ENCODE measurements at regions not wholly inside any gene's neighbourhood (a gene's known extent, or its start where the extent isn't known, plus 50 kb on each side); places are given as distances from the start of the nearest gene placed in this dataset.

GRCh38 chr12:115818973-115819372 is 458.5 kb downstream of the MED13L start:
- WGBS = 90% methylated on average over 5 of the region's 5 CpGs
- TF ChIP-seq RXRA (IDR thresholded peaks at IDR 0.05) = no peak
- no peak for TF ChIP-seq MAX (IDR thresholded peaks at IDR 0.05)
- TF ChIP-seq REST (IDR thresholded peaks at IDR 0.05) = no peak
- TF ChIP-seq GABPA (IDR thresholded peaks at IDR 0.05 in 1 of 2, conservative IDR thresholded peaks at IDR 0.05 in 1 of 2) = no peak
- no peak for TF ChIP-seq RAD21 (IDR thresholded peaks at IDR 0.05)
- no peak for TF ChIP-seq NR2F2 (IDR thresholded peaks at IDR 0.05)
- no peak for TF ChIP-seq SP1 (IDR thresholded peaks at IDR 0.05)
- no peak for TF ChIP-seq YY1 (IDR thresholded peaks at IDR 0.05)
- Histone ChIP-seq H3K4me3 (ENCODE audit: low read depth in 1 of 3, low read length in 3 of 3) (no peak overlapping the region), H3K9ac (ENCODE audit: low read depth in 1 of 2, low read length in 2 of 2) (no peak overlapping the region), H3K4me1 (ENCODE audit: control insufficient read depth in 4 of 4, insufficient read depth in 4 of 4, low read length in 3 of 4) (no peaks in the 10 kb centered on the region), H3K36me3 (ENCODE audit: control insufficient read depth in 4 of 4, insufficient read depth in 3 of 4, low read depth in 1 of 4, low read length in 3 of 4) (no peaks in the 10 kb centered on the region), H3K27me3 (ENCODE audit: control insufficient read depth in 4 of 4, insufficient read depth in 4 of 4, low read length in 3 of 4) (peaks cover 0 to 5% (median under 1%) of the 10 kb centered on the region in 4 donors), H3K27ac (ENCODE audit: low read depth in 1 of 2, low read length in 2 of 2) (no peak overlapping the region), H3K9me3 (ENCODE audit: control insufficient read depth in 4 of 4, low read length in 3 of 4) (no peaks in the 10 kb centered on the region)
- no peak for DNase-seq (ENCODE audit: low spot score)

DNA sequence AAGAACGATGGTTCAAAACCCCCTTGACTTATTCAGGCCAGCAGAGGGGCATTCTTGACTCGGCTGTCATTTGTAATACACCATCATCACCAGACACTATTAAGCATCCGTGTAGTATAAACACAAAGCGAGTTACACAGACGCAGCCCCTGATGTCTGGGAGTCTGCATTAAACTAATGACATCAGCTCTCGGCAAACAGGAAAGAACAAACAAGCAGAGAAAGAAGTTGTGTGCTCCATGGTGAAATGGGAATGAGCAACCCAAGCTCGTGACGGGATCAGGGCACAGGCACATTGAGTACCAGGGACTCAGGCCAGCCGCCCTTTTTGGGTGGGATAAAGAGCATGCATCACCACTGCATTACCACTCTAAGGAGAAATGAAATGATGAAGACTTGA is 460.1 kb downstream of the MED13L start:
- WGBS = 34% methylated on average over 9 of the region's 9 CpGs
- H3K9me3 ChIP-seq (ENCODE audit: control insufficient read depth in 4 of 4, low read length in 3 of 4) = no peaks in the 10 kb centered on the region
- TF ChIP-seq HNF4A (conservative IDR thresholded peaks at IDR 0.05) (no peak), MAX (IDR thresholded peaks at IDR 0.05) (no peak), RAD21 (IDR thresholded peaks at IDR 0.05) (no peak), REST (IDR thresholded peaks at IDR 0.05) (no peak), JUND (IDR thresholded peaks at IDR 0.05) (no peak), FOXA1 (IDR thresholded peaks at IDR 0.05) (no peak), TAF1 (conservative IDR thresholded peaks at IDR 0.05) (no peak), NR2F2 (IDR thresholded peaks at IDR 0.05) (no peak), GABPA (IDR thresholded peaks at IDR 0.05 in 1 of 2, conservative IDR thresholded peaks at IDR 0.05 in 1 of 2) (no peak), RXRA (IDR thresholded peaks at IDR 0.05) (no peak)
- TF ChIP-seq, protein P1, sequence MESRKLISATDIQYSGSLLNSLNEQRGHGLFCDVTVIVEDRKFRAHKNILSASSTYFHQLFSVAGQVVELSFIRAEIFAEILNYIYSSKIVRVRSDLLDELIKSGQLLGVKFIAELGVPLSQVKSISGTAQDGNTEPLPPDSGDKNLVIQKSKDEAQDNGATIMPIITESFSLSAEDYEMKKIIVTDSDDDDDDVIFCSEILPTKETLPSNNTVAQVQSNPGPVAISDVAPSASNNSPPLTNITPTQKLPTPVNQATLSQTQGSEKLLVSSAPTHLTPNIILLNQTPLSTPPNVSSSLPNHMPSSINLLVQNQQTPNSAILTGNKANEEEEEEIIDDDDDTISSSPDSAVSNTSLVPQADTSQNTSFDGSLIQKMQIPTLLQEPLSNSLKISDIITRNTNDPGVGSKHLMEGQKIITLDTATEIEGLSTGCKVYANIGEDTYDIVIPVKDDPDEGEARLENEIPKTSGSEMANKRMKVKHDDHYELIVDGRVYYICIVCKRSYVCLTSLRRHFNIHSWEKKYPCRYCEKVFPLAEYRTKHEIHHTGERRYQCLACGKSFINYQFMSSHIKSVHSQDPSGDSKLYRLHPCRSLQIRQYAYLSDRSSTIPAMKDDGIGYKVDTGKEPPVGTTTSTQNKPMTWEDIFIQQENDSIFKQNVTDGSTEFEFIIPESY (IDR thresholded peaks at IDR 0.05) = no peak
- TF ChIP-seq, protein P2, sequence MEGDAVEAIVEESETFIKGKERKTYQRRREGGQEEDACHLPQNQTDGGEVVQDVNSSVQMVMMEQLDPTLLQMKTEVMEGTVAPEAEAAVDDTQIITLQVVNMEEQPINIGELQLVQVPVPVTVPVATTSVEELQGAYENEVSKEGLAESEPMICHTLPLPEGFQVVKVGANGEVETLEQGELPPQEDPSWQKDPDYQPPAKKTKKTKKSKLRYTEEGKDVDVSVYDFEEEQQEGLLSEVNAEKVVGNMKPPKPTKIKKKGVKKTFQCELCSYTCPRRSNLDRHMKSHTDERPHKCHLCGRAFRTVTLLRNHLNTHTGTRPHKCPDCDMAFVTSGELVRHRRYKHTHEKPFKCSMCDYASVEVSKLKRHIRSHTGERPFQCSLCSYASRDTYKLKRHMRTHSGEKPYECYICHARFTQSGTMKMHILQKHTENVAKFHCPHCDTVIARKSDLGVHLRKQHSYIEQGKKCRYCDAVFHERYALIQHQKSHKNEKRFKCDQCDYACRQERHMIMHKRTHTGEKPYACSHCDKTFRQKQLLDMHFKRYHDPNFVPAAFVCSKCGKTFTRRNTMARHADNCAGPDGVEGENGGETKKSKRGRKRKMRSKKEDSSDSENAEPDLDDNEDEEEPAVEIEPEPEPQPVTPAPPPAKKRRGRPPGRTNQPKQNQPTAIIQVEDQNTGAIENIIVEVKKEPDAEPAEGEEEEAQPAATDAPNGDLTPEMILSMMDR (IDR thresholded peaks at IDR 0.05; ENCODE audit: low read depth, low read length, missing input control) = no peak
- no peak overlapping the region for H3K27ac ChIP-seq (ENCODE audit: low read depth in 1 of 2, low read length in 2 of 2)
- H3K4me3 ChIP-seq (ENCODE audit: low read depth in 1 of 3, low read length in 3 of 3) = no peak overlapping the region
- H3K36me3 ChIP-seq (ENCODE audit: control insufficient read depth in 4 of 4, insufficient read depth in 3 of 4, low read depth in 1 of 4, low read length in 3 of 4) = no peaks in the 10 kb centered on the region
- no peak overlapping the region for H3K9ac ChIP-seq (ENCODE audit: low read depth in 1 of 2, low read length in 2 of 2)
- H3K27me3 ChIP-seq (ENCODE audit: control insufficient read depth in 4 of 4, insufficient read depth in 4 of 4, low read length in 3 of 4) = peaks cover 0 to 5% (median 2%) of the 10 kb centered on the region in 4 donors
- DNase-seq (ENCODE audit: low spot score) = no peak
- no peaks in the 10 kb centered on the region for H3K4me1 ChIP-seq (ENCODE audit: control insufficient read depth in 4 of 4, insufficient read depth in 4 of 4, low read length in 3 of 4)

All from liver (tissue), 8 donors.